Ovary (tissue), 7 donors: ENCODE measurements at regions not wholly inside any gene's neighbourhood (a gene's known extent, or its start where the extent isn't known, plus 50 kb on each side); places are given as distances from the start of the nearest gene placed in this dataset.

ENCODE experiments used
- DNase-seq, 5 donors: peaks; one replicate each; pipeline ENCODE4 v3.0.0-alpha.2; 2019 to 2020
- H3K27ac ChIP-seq, 2 donors: fragments of 200-600 bp; one replicate each; pipeline versions ENCODE4 v1.5.1 to v1.8.0; 2019 to 2022
- H3K27me3 ChIP-seq: fragments of 200-600 bp; one replicate; pipeline ENCODE4 v1.8.0; 2022
- H3K36me3 ChIP-seq: fragments of 200-600 bp; sonication (generic); one replicate; pipeline ENCODE4 v1.5.1; 2019
- H3K4me1 ChIP-seq: one replicate; pipeline ENCODE4 v1.8.1; 2013; ENCODE audit warnings: mild to moderate bottlenecking, moderate library complexity; ENCODE audit not compliant: insufficient read depth
- H3K4me3 ChIP-seq: fragments of 200-600 bp; sonication (generic); one replicate; pipeline ENCODE4 v1.5.1; 2017
- H3K9me3 ChIP-seq, 2 donors: fragments of 200-600 bp in 1 of 2; sonication (generic) in 1 of 2; one replicate each; pipeline versions ENCODE4 v1.5.1 to v1.8.1; 2013 to 2019; ENCODE audit warnings: mild to moderate bottlenecking in 1 of 2, moderate library complexity in 1 of 2
- EP300 ChIP-seq: sonication (generic); formaldehyde crosslinking; IDR thresholded peaks from one replicate; pipeline ENCODE4 v1.6.1; 2017; ENCODE audit warnings: antibody characterized with exemption
- POLR2A ChIP-seq: fragments of 450-650 bp; IDR thresholded peaks from one replicate; pipeline ENCODE4 v1.6.1; 2017; ENCODE audit warnings: antibody characterized with exemption, mild to moderate bottlenecking, moderate library complexity
- WGBS, 3 donors: extraction: QIAGEN DNeasy Blood & Tissue Kit in 1 of 3; methylation state at CpG; one replicate each; pipeline versions ENCODE4 v1.1.5 to v1.1.7; 2013 to 2017; 5-methylcytosine and 5-hydroxymethylcytosine counted together
- intact Hi-C, 4 donors: fragments of 100-400 bp; cut with DNase I; formaldehyde crosslinking; loops; one replicate each; pipeline versions ENCODE4 v1.11.0 to v1.15.1; 2022 to 2023
- TF ChIP-seq, protein P1 (sequence below), 3 donors: fragments of 450-650 bp in 2 of 3; fragments of 200-600 bp in 1 of 3; IDR thresholded peaks; one replicate each; pipeline versions ENCODE4 v1.5.1 to v1.8.0; 2016 to 2022; ENCODE audit warnings: antibody characterized with exemption in 3 of 3, mild to moderate bottlenecking in 1 of 3
- donor health status: DM: no; HTN: no; CAD: no; lungs with moderate emphysema.
- donor health status: DM: no; HTN: no; CAD: no.
- donor health status: Bipolar disorder and iron deficiency.
- donor health status: DM: no; HTN: no; CAD: no.
- donor health status: DM: yes; HTN: yes; CAD: no.

DNA sequence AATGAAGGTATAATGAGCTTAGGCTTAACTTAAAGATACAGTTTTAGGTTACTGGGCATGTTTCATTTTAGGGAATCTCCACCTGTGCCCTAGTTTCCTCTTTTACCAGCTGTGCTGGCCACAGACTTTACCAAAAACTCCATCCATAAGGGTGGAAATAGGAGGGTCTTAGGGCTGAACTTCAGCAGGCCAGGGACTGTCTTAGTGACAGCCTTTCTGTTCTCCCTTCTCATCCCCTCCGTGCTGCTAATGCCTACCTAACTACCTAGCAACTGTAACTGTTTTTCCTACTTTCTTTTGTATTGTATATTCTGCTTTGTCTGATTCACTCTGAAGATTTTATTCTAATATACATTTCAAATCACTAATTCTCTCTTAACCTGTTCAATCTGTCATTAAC lies 1375.3 kb downstream of the PCDH18 start:
- H3K9me3 ChIP-seq: no peaks in the 10 kb centered on the region
- H3K36me3 ChIP-seq: no peaks in the 10 kb centered on the region
- DNase-seq: no peak
- H3K27me3 ChIP-seq: no peaks in the 10 kb centered on the region
- TF ChIP-seq, protein P1, sequence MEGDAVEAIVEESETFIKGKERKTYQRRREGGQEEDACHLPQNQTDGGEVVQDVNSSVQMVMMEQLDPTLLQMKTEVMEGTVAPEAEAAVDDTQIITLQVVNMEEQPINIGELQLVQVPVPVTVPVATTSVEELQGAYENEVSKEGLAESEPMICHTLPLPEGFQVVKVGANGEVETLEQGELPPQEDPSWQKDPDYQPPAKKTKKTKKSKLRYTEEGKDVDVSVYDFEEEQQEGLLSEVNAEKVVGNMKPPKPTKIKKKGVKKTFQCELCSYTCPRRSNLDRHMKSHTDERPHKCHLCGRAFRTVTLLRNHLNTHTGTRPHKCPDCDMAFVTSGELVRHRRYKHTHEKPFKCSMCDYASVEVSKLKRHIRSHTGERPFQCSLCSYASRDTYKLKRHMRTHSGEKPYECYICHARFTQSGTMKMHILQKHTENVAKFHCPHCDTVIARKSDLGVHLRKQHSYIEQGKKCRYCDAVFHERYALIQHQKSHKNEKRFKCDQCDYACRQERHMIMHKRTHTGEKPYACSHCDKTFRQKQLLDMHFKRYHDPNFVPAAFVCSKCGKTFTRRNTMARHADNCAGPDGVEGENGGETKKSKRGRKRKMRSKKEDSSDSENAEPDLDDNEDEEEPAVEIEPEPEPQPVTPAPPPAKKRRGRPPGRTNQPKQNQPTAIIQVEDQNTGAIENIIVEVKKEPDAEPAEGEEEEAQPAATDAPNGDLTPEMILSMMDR (IDR thresholded peaks at IDR 0.05): no peak
- TF ChIP-seq EP300 (no peak), POLR2A (no peak)
- WGBS, 3 donors: 83 to 91% (median 88%) methylated on average over 1 of the region's 1 CpG
- H3K4me1 ChIP-seq: no peaks in the 10 kb centered on the region
- H3K27ac ChIP-seq: no peak overlapping the region
- intact Hi-C loops: no loop called here
- H3K4me3 ChIP-seq: no peak overlapping the region

- H3K4me1 ChIP-seq: no peaks in the 10 kb centered on the region
- intact Hi-C loops: no loop called here
- H3K36me3 ChIP-seq: no peaks in the 10 kb centered on the region
- DNase-seq: no peak
- no peaks in the 10 kb centered on the region for H3K27me3 ChIP-seq
- H3K9me3 ChIP-seq: no peaks in the 10 kb centered on the region
- TF ChIP-seq EP300 (no peak), POLR2A (no peak)
- TF ChIP-seq, protein P1 (IDR thresholded peaks at IDR 0.05): no peak
- no peak overlapping the region for H3K27ac ChIP-seq
- H3K4me3 ChIP-seq: no peak overlapping the region
- WGBS, 3 donors: 87 to 93% (median 92%) methylated on average over 6 of the region's 6 CpGs
Measured at GRCh38 chr4:136150046-136150445, 1382.2 kb downstream of the PCDH18 start.

DNA sequence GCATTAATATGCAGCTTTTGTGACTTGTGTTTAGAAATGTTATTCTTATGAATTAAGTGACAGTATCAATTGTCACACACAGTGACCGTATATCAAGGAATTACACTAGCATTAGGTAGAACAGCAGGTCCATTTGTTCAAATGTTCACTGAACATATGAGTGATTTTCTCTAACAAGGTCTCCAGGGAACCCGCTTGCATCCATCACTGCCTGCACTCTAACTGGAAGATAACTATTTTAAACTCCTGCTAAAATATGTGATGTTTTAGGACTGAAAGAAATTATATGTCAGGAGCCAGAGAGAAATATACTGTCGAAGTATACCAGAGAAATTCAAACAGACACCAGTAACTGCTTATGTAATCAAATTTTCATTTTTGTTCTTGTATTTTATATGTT lies 1395.7 kb downstream of the PCDH18 start:
- no peaks in the 10 kb centered on the region for H3K9me3 ChIP-seq
- DNase-seq: no peak
- no peaks in the 10 kb centered on the region for H3K36me3 ChIP-seq
- no peaks in the 10 kb centered on the region for H3K4me1 ChIP-seq
- intact Hi-C loops: no loop called here
- TF ChIP-seq, protein P1 (IDR thresholded peaks at IDR 0.05): no peak
- TF ChIP-seq EP300: no peak
- no peak for TF ChIP-seq POLR2A
- H3K4me3 ChIP-seq: no peak overlapping the region
- H3K27me3 ChIP-seq: no peaks in the 10 kb centered on the region
- H3K27ac ChIP-seq: no peak overlapping the region
- 86 to 89% (median 88%) methylated on average over 3 of the region's 3 CpGs for WGBS, 3 donors

DNA sequence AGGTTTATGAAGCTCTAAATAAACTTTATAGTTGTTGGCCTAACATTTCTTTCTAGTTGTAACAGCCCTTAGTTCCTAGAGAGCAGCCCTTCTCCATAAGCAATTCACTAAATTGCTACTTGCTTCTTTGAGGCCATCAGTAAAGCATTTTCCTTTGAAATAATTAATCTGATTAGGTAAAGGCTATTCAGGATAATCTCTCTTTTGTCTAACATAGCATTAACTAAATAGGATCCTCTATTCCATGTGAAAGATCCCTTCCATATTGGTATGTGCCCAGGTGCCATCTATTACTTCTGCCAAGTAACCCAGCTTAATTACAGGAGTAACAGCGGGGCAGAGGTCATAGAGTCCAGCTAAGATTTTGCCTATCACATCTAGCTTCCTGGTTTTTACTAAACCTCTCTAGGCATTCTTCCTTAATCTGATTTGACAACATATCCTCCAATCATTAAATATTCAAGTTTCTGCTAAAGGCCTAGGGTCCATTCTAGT lies 1408.0 kb downstream of the PCDH18 start:
- no peak for DNase-seq
- intact Hi-C loops: no loop called here
- WGBS, 3 donors: 93 to 100% (median 94%) methylated on average over 1 of the region's 1 CpG
- H3K36me3 ChIP-seq: no peaks in the 10 kb centered on the region
- H3K4me1 ChIP-seq: no peaks in the 10 kb centered on the region
- no peak overlapping the region for H3K27ac ChIP-seq
- TF ChIP-seq POLR2A: no peak
- TF ChIP-seq, protein P1 (IDR thresholded peaks at IDR 0.05): no peak
- TF ChIP-seq EP300: no peak
- no peak overlapping the region for H3K4me3 ChIP-seq
- H3K27me3 ChIP-seq: no peaks in the 10 kb centered on the region
- H3K9me3 ChIP-seq: no peaks in the 10 kb centered on the region

DNA sequence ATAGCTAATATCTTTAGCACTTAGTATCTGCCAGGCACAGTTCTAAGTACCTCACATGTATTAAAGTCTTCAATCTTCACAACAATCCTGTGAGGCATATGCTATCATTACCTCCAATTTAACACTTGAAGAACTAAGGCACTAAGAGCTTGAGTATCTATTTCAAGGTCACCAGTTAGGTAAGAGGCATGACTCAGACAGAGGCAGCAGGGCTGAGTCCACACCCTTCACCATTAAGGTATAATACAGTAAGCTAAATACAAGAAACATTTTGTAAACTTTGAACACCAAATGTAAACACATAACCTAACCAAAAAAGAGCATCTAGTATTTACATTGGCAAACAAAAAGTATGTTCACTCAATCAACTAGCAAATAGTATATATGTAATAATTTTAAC lies 1410.9 kb downstream of the PCDH18 start:
- Histone ChIP-seq H3K9me3 (no peaks in the 10 kb centered on the region), H3K4me3 (no peak overlapping the region), H3K4me1 (no peaks in the 10 kb centered on the region), H3K27me3 (no peaks in the 10 kb centered on the region), H3K27ac (no peak overlapping the region), H3K36me3 (no peaks in the 10 kb centered on the region)
- intact Hi-C loops: no loop called here
- DNase-seq: no peak
- TF ChIP-seq, protein P1 (IDR thresholded peaks at IDR 0.05): no peak
- TF ChIP-seq POLR2A: no peak
- no peak for TF ChIP-seq EP300
